RWPE2 (cell line): ENCODE measurements at regions not wholly inside any gene's neighbourhood (a gene's known extent, or its start where the extent isn't known, plus 50 kb on each side); places are given as distances from the start of the nearest gene placed in this dataset.

Source experiments
- ATAC-seq: fragments of 200-7000 bp; cut with Tn5 transposase; 3 replicates; pipeline ENCODE4 v1.9.1; 2021; ENCODE audit warnings: low read depth
- DNase-seq: peaks from one replicate; pipeline ENCODE4 v3.0.0-alpha.2; 2020; ENCODE audit warnings: low spot score
- H3K27ac ChIP-seq: fragments of 450-650 bp; 2 replicates; pipeline ENCODE4 v1.5.1; 2017; ENCODE audit warnings: mild to moderate bottlenecking; ENCODE audit not compliant: poor library complexity, severe bottlenecking
- H3K27me3 ChIP-seq: fragments of 250-450 bp; sonication (Bioruptor Pico); 2 replicates; pipeline ENCODE4 v1.5.1; 2021; ENCODE audit warnings: mild to moderate bottlenecking, moderate library complexity; ENCODE audit not compliant: insufficient read depth, poor library complexity, severe bottlenecking
- H3K36me3 ChIP-seq: fragments of 250-450 bp; sonication (Bioruptor Pico); 2 replicates; pipeline ENCODE4 v1.5.1; 2020; ENCODE audit warnings: low read depth, mild to moderate bottlenecking, moderate library complexity
- H3K4me1 ChIP-seq: fragments of 250-450 bp; sonication (Bioruptor Pico); 2 replicates; pipeline ENCODE4 v1.5.1; 2021; ENCODE audit warnings: mild to moderate bottlenecking, moderate library complexity; ENCODE audit not compliant: insufficient read depth, poor library complexity, severe bottlenecking
- H3K4me3 ChIP-seq: fragments of 250-450 bp; sonication (Bioruptor Pico); 2 replicates; pipeline ENCODE4 v1.5.1; 2021; ENCODE audit warnings: mild to moderate bottlenecking, moderate library complexity; ENCODE audit not compliant: severe bottlenecking
- H3K9me3 ChIP-seq: fragments of 250-450 bp; sonication (Bioruptor Pico); 2 replicates; pipeline ENCODE4 v1.5.1; 2021; ENCODE audit warnings: mild to moderate bottlenecking, moderate library complexity; ENCODE audit not compliant: severe bottlenecking
- CTCF ChIP-seq: fragments of 450-650 bp; IDR thresholded peaks from one replicate; pipeline ENCODE4 v1.5.1; 2017; ENCODE audit warnings: mild to moderate bottlenecking, moderate library complexity; ENCODE audit not compliant: poor library complexity, severe bottlenecking

GRCh38 chr18:24975496-24976372 is 376.2 kb downstream of the ZNF521 start:
- ATAC-seq (no peak), DNase-seq (no peak)
- Histone ChIP-seq H3K4me3 (no peak overlapping the region), H3K27ac (no peak overlapping the region), H3K36me3 (no peaks in the 10 kb centered on the region), H3K9me3 (peaks cover 3% of the 10 kb centered on the region), H3K4me1 (no peaks in the 10 kb centered on the region), H3K27me3 (no peaks in the 10 kb centered on the region)
- TF ChIP-seq CTCF = no peak

GRCh38 chr18:24976502-24976901 is 375.5 kb downstream of the ZNF521 start:
- Histone ChIP-seq H3K27ac (no peak overlapping the region), H3K36me3 (no peaks in the 10 kb centered on the region), H3K4me3 (no peak overlapping the region), H3K4me1 (no peaks in the 10 kb centered on the region), H3K9me3 (peaks cover 3% of the 10 kb centered on the region), H3K27me3 (no peaks in the 10 kb centered on the region)
- ATAC-seq (no peak), DNase-seq (no peak)
- no peak for TF ChIP-seq CTCF

- no peak overlapping the region for H3K27ac ChIP-seq
- no peaks in the 10 kb centered on the region for H3K27me3 ChIP-seq
- ATAC-seq (no peak), DNase-seq (no peak)
- no peak overlapping the region for H3K4me3 ChIP-seq
- no peaks in the 10 kb centered on the region for H3K36me3 ChIP-seq
- TF ChIP-seq CTCF = no peak
- H3K9me3 ChIP-seq = no peaks in the 10 kb centered on the region
- no peaks in the 10 kb centered on the region for H3K4me1 ChIP-seq
Observed at GRCh38 chr18:24979235-24979634, 372.7 kb downstream of the ZNF521 start.

GRCh38 chr18:24982831-24983230 is 369.1 kb downstream of the ZNF521 start:
- H3K27me3 ChIP-seq = no peaks in the 10 kb centered on the region
- ATAC-seq (no peak), DNase-seq (no peak)
- TF ChIP-seq CTCF = no peak
- no peak overlapping the region for H3K27ac ChIP-seq
- H3K9me3 ChIP-seq = no peaks in the 10 kb centered on the region
- H3K4me3 ChIP-seq = no peak overlapping the region
- no peaks in the 10 kb centered on the region for H3K36me3 ChIP-seq
- no peaks in the 10 kb centered on the region for H3K4me1 ChIP-seq

GRCh38 chr18:24983566-24984139 is 368.3 kb downstream of the ZNF521 start:
- no peaks in the 10 kb centered on the region for H3K27me3 ChIP-seq
- no peaks in the 10 kb centered on the region for H3K36me3 ChIP-seq
- no peak overlapping the region for H3K27ac ChIP-seq
- H3K4me1 ChIP-seq = no peaks in the 10 kb centered on the region
- no peaks in the 10 kb centered on the region for H3K9me3 ChIP-seq
- no peak for TF ChIP-seq CTCF
- DNase-seq (no peak), ATAC-seq (no peak)
- no peak overlapping the region for H3K4me3 ChIP-seq
